K562 (cell line): ENCODE measurements at regions not wholly inside any gene's neighbourhood (a gene's known extent, or its start where the extent isn't known, plus 50 kb on each side); places are given as distances from the start of the nearest gene placed in this dataset.

Experiments
- ATAC-seq: fragments of 200-7000 bp; cut with Tn5 transposase; 3 replicates; pipeline ENCODE4 v1.9.1; 2020; ENCODE audit warnings: moderate library complexity
- BruUV-seq: library from RNA; stranded (reverse); fragments of 400-500 nt; replicated peaks from 2 replicates; lab custom pipeline; 2021; lab: Mats Ljungman, UMichigan
- CTCF ChIA-PET: fragments of 300-600 bp; formaldehyde crosslinking; extraction: SDS; loops from one replicate; lab custom pipeline; 2021; ENCODE audit warnings: low intra/inter-chr PET ratio; lab: Yijun Ruan, JAX
- POLR2A ChIA-PET: fragments of 300-600, 350-650 bp; sonication (Branson Sonifier 250); formaldehyde crosslinking; extraction: SDS; loops from one replicate; lab custom pipeline; 2021; ENCODE audit warnings: antibody characterized with exemption, inconsistent platforms; lab: Yijun Ruan, JAX
- DNase-seq, 4 experiments: peaks; one replicate each; pipeline versions ENCODE4 v3.0.0 to v3.0.0-alpha.2; 2011 to 2018; ENCODE audit warnings: low spot score in 3 of 4, mixed read lengths in 3 of 4; ENCODE audit errors: extremely low read depth in 1 of 4
- FAIRE-seq: peaks from 2 replicates; lab custom pipeline; 2011; peaks lifted over from hg19 to GRCh38; lab: Jason Lieb, UNC
- H2AFZ ChIP-seq: 2 replicates; pipeline ENCODE4 v1.6.0; 2011; ENCODE audit warnings: low read depth, low read length, control low read depth, inconsistent platforms
- H3K27ac ChIP-seq: fragments of 200-600 bp; 3 replicates; pipeline ENCODE4 v1.8.0; 2011; ENCODE audit warnings: low read depth, mild to moderate bottlenecking, control low read depth, inconsistent platforms, low read length, moderate library complexity, mixed read lengths; ENCODE audit errors: extremely low read depth
- H3K27me3 ChIP-seq, 2 experiments: fragments of 300-600 bp in 1 of 2; 2 replicates in 1 of 2; 3 replicates in 1 of 2; pipeline versions ENCODE4 v1.6.0 to v1.8.0; 2011; ENCODE audit warnings: inconsistent platforms in 2 of 2, low read length in 2 of 2, mild to moderate bottlenecking in 1 of 2, mixed read lengths in 1 of 2, moderate library complexity in 1 of 2; ENCODE audit not compliant: control insufficient read depth in 2 of 2, insufficient read depth in 2 of 2
- H3K36me3 ChIP-seq: fragments of 300-600 bp; 3 replicates; pipeline ENCODE4 v1.8.0; 2011; ENCODE audit warnings: mild to moderate bottlenecking, low read length, inconsistent platforms; ENCODE audit not compliant: control insufficient read depth, insufficient read depth
- H3K4me1 ChIP-seq, 2 experiments: fragments of 200-600 bp in 1 of 2; replicated peaks in 1 of 2; 2 replicates in 1 of 2; 3 replicates in 1 of 2; pipeline versions ENCODE4 v1.5.1 to v1.8.0; 2011; ENCODE audit warnings: inconsistent platforms in 2 of 2, low read length in 2 of 2, mild to moderate bottlenecking in 1 of 2, mixed read lengths in 1 of 2, moderate library complexity in 1 of 2; ENCODE audit not compliant: control insufficient read depth in 2 of 2, insufficient read depth in 2 of 2
- H3K4me2 ChIP-seq: 2 replicates; pipeline ENCODE4 v1.6.1; 2011; ENCODE audit warnings: low read length, control low read depth, inconsistent platforms, mixed read lengths; ENCODE audit not compliant: insufficient read depth
- H3K4me3 ChIP-seq: fragments of 200-600 bp; sonication (generic), shearing (Covaris generic); 2 replicates; pipeline ENCODE4 v1.5.1; 2016; ENCODE audit warnings: control low read depth, inconsistent platforms
- H3K79me2 ChIP-seq: fragments of 200-600 bp; 3 replicates; pipeline ENCODE4 v1.8.0; 2011; ENCODE audit warnings: low read length, inconsistent platforms; ENCODE audit not compliant: control insufficient read depth, insufficient read depth
- H3K9ac ChIP-seq, 2 experiments: 2 replicates each; pipeline versions ENCODE4 v1.6.0 to v1.6.1; 2011; ENCODE audit warnings: low read depth in 2 of 2, low read length in 2 of 2, control low read depth in 1 of 2, inconsistent platforms in 1 of 2, mild to moderate bottlenecking in 1 of 2, mixed read lengths in 1 of 2; ENCODE audit not compliant: insufficient read depth in 1 of 2
- H3K9me1 ChIP-seq: one replicate; pipeline ENCODE4 v1.6.0; 2011; ENCODE audit warnings: inconsistent platforms, mild to moderate bottlenecking, low read length, moderate library complexity; ENCODE audit not compliant: control insufficient read depth, insufficient read depth
- H3K9me3 ChIP-seq: replicated peaks from 2 replicates; pipeline ENCODE4 v1.5.1; 2011; ENCODE audit warnings: low read depth, low read length, inconsistent platforms; ENCODE audit not compliant: control insufficient read depth, insufficient read depth
- H4K20me1 ChIP-seq: replicated peaks from 2 replicates; pipeline ENCODE4 v1.6.1; 2011; ENCODE audit warnings: low read length, inconsistent platforms, mixed read lengths; ENCODE audit not compliant: control insufficient read depth, insufficient read depth
- ETV1 ChIP-seq: fragments of 450-650 bp; conservative IDR thresholded peaks from 2 replicates; pipeline ENCODE4 v1.6.1; 2016; ENCODE audit warnings: missing genetic modification characterization, control low read depth, low read depth, missing compliant biosample characterization
- ZNF592 ChIP-seq: fragments of 450-650 bp; IDR thresholded peaks from 2 replicates; pipeline ENCODE4 v1.6.1; 2017; ENCODE audit warnings: antibody characterized with exemption, mild to moderate bottlenecking
- ZNF778 ChIP-seq: fragments of 450-650 bp; formaldehyde crosslinking; IDR thresholded peaks from 2 replicates; pipeline ENCODE4 v1.4.0; 2020; ENCODE audit warnings: mild to moderate bottlenecking, moderate library complexity
- WGBS: fragments of 100-300 bp; shearing (Covaris generic); methylation state at CpG from one replicate; pipeline ENCODE4 v1.1.6; 2016; ENCODE audit warnings: low coverage, mixed read lengths; ENCODE audit not compliant: insufficient coverage; ENCODE audit errors: missing lambda C conversion rate; 5-methylcytosine and 5-hydroxymethylcytosine counted together
- in situ Hi-C: fragments of 300-500 bp; cut with MboI; formaldehyde crosslinking; loops from 4 replicates; pipeline ENCODE4 v1.15.0; 2018; ENCODE audit warnings: inconsistent platforms, mixed read lengths
- intact Hi-C: fragments of 100-400 bp; cut with micrococcal nuclease; formaldehyde crosslinking; loops from 2 replicates; pipeline ENCODE4 v1.14.2; 2022

- CTCF ChIA-PET: no interaction called here
- no TSS peak for BruUV-seq
- POLR2A ChIA-PET: interaction anchor here (1.0 to 1.1 kb wide), 2 partner anchors 20 to 64 kb away, joined by 3 to 4 read pairs; no protein-coding TSS in a partner anchor
Measured at GRCh38 chr17:72588561-72588960, 467.7 kb downstream of the SOX9 start.

More at GRCh38 chr17:72588561-72588960, 467.7 kb downstream of the SOX9 start:
- in situ Hi-C loops (no loop called here), intact Hi-C loops (no loop called here)
- no peak for FAIRE-seq
- no peaks in the 10 kb centered on the region for H3K36me3 ChIP-seq
- DNase-seq: no peak
- 3% methylated on average over 7 of the region's 7 CpGs for WGBS
- H3K27ac ChIP-seq: no peak overlapping the region
- H3K79me2 ChIP-seq: no peaks in the 10 kb centered on the region
- H3K4me2 ChIP-seq: no peak overlapping the region
- no peak for ATAC-seq
- H3K9me3 ChIP-seq: no peaks in the 10 kb centered on the region
- peaks cover 3% of the 10 kb centered on the region for H3K9me1 ChIP-seq
- TF ChIP-seq ETV1 (tag): no peak
- no peak for TF ChIP-seq ZNF778 (CRISPR knock-in tag)
- TF ChIP-seq ZNF592: no peak
- H3K9ac ChIP-seq: no peak overlapping the region
- H3K4me3 ChIP-seq: no peak overlapping the region
- H3K27me3 ChIP-seq: peaks cover 27 to 67% of the 10 kb centered on the region in 2 experiments; a peak in 4 of 5 replicates
- H3K4me1 ChIP-seq: peaks cover 0 to 13% of the 10 kb centered on the region in 2 experiments; a peak in 2 of 5 replicates
- peaks cover 5% of the 10 kb centered on the region; the same call in 1 of the 2 replicates for H4K20me1 ChIP-seq
- no peak overlapping the region for H2AFZ ChIP-seq
